H1 (cell line): ENCODE measurements at regions not wholly inside any gene's neighbourhood (a gene's known extent, or its start where the extent isn't known, plus 50 kb on each side); places are given as distances from the start of the nearest gene placed in this dataset.

ENCODE experiments used
- CTCF ChIA-PET: fragments of 300-600 bp; sonication (Branson Sonifier 250); formaldehyde crosslinking; loops from one replicate; lab custom pipeline; 2021; ENCODE audit not compliant: partially characterized antibody; lab: Charles Lee
- POLR2A ChIA-PET: fragments of 300-600 bp; sonication (Branson Sonifier 250); formaldehyde crosslinking; loops from one replicate; lab custom pipeline; 2021; ENCODE audit warnings: inconsistent platforms; ENCODE audit not compliant: partially characterized antibody; lab: Charles Lee
- DNase-seq, 2 experiments: peaks; one replicate each; pipeline versions ENCODE4 v3.0.0 to v3.0.0-alpha.2; 2010 to 2022; ENCODE audit warnings: low spot score in 2 of 2, low read depth in 1 of 2, mixed read lengths in 1 of 2
- FAIRE-seq: peaks from 2 replicates; lab custom pipeline; 2011; peaks lifted over from hg19 to GRCh38; lab: Jason Lieb, UNC
- H2AFZ ChIP-seq: 2 replicates; pipeline ENCODE4 v1.8.1; 2012; ENCODE audit warnings: low read length, inconsistent platforms
- H2AK5ac ChIP-seq: 2 replicates; pipeline ENCODE4 v1.6.1; 2013; ENCODE audit warnings: low read depth, low read length
- H2BK120ac ChIP-seq: replicated peaks from 2 replicates; pipeline ENCODE3; 2013; ENCODE audit warnings: low read depth, low read length, inconsistent platforms
- H2BK12ac ChIP-seq: 2 replicates; pipeline ENCODE4 v1.6.1; 2013; ENCODE audit warnings: low read depth, low read length
- H2BK15ac ChIP-seq: 2 replicates; pipeline ENCODE4 v1.6.1; 2013; ENCODE audit warnings: low read length
- H2BK20ac ChIP-seq: 2 replicates; pipeline ENCODE4 v1.6.1; 2013; ENCODE audit warnings: low read length
- H2BK5ac ChIP-seq: 2 replicates; pipeline ENCODE4 v1.6.1; 2013; ENCODE audit warnings: low read depth, low read length
- H3K14ac ChIP-seq: 2 replicates; pipeline ENCODE4 v1.6.1; 2013; ENCODE audit warnings: inconsistent platforms; ENCODE audit not compliant: insufficient read length
- H3K18ac ChIP-seq: 2 replicates; pipeline ENCODE4 v1.6.1; 2013; ENCODE audit warnings: low read length; ENCODE audit errors: extremely low read depth
- H3K23ac ChIP-seq: 2 replicates; pipeline ENCODE4 v1.6.1; 2013; ENCODE audit warnings: inconsistent platforms; ENCODE audit not compliant: insufficient read length
- H3K23me2 ChIP-seq: 2 replicates; pipeline ENCODE4 v1.6.1; 2013; ENCODE audit warnings: low read depth, low read length
- H3K27ac ChIP-seq: 2 replicates; pipeline ENCODE4 v1.6.1; 2011; ENCODE audit warnings: low read depth, low read length, inconsistent platforms
- H3K27me3 ChIP-seq, 4 experiments: replicated peaks in 1 of 4; 1 replicate in 1 of 4; 2 replicates in 3 of 4; pipeline versions ENCODE4 v1.6.1 to v1.8.1; 2011 to 2013; ENCODE audit warnings: low read length in 3 of 4, mild to moderate bottlenecking in 3 of 4, inconsistent platforms in 2 of 4, mixed read lengths in 2 of 4, moderate library complexity in 1 of 4; ENCODE audit not compliant: control insufficient read depth in 3 of 4, insufficient read depth in 3 of 4; ENCODE audit errors: extremely low read depth in 1 of 4
- H3K36me3 ChIP-seq, 4 experiments: 2 replicates each; pipeline versions ENCODE4 v1.6.1 to v1.8.1; 2011 to 2013; ENCODE audit warnings: mild to moderate bottlenecking in 4 of 4, low read length in 3 of 4, moderate library complexity in 2 of 4, control low read depth in 1 of 4, inconsistent platforms in 1 of 4; ENCODE audit not compliant: insufficient read depth in 4 of 4, control insufficient read depth in 2 of 4
- H3K4ac ChIP-seq: replicated peaks from 2 replicates; pipeline ENCODE3; 2013; ENCODE audit warnings: low read length, low read depth, mixed read lengths, inconsistent platforms; ENCODE audit not compliant: insufficient read length
- H3K4me1 ChIP-seq, 4 experiments: replicated peaks in 1 of 4; 1 replicate in 1 of 4; 2 replicates in 3 of 4; pipeline versions ENCODE4 v1.6.1 to v1.8.1; 2011 to 2013; ENCODE audit warnings: low read length in 3 of 4, inconsistent platforms in 2 of 4, mixed read lengths in 1 of 4; ENCODE audit not compliant: insufficient read depth in 4 of 4, control insufficient read depth in 3 of 4
- H3K4me2 ChIP-seq, 2 experiments: 2 replicates each; pipeline versions ENCODE4 v1.6.1 to v1.8.1; 2011 to 2013; ENCODE audit warnings: low read depth in 2 of 2, low read length in 2 of 2, control low read depth in 1 of 2, inconsistent platforms in 1 of 2, mild to moderate bottlenecking in 1 of 2; ENCODE audit not compliant: insufficient read depth in 1 of 2
- H3K4me3 ChIP-seq, 4 experiments: fragments of 200-600, 300-600 bp in 1 of 4; sonication (generic), shearing (Covaris generic), sonication (Bioruptor Twin) in 1 of 4; 2 replicates each; pipeline versions ENCODE4 v1.5.1 to v1.8.1; 2011 to 2016; ENCODE audit warnings: low read length in 4 of 4, low read depth in 3 of 4, control low read depth in 2 of 4, inconsistent platforms in 2 of 4, mild to moderate bottlenecking in 2 of 4, mixed read lengths in 1 of 4, moderate library complexity in 1 of 4; ENCODE audit not compliant: insufficient read depth in 2 of 4; ENCODE audit errors: extremely low read depth in 1 of 4
- H3K56ac ChIP-seq: replicated peaks from 2 replicates; pipeline ENCODE3; 2013; ENCODE audit warnings: low read depth, mild to moderate bottlenecking, mixed read lengths, low read length, inconsistent platforms; ENCODE audit not compliant: insufficient read length
- H3K79me1 ChIP-seq: 2 replicates; pipeline ENCODE4 v1.6.1; 2013; ENCODE audit warnings: low read depth, low read length, control low read depth
- H3K79me2 ChIP-seq, 2 experiments: 2 replicates each; pipeline versions ENCODE4 v1.6.1 to v1.8.1; 2012 to 2013; ENCODE audit warnings: low read length in 2 of 2, mild to moderate bottlenecking in 2 of 2, inconsistent platforms in 1 of 2; ENCODE audit not compliant: insufficient read depth in 2 of 2, control insufficient read depth in 1 of 2
- H3K9ac ChIP-seq, 4 experiments: replicated peaks in 1 of 4; 1 replicate in 1 of 4; 2 replicates in 3 of 4; pipeline versions ENCODE4 v1.6.1 to v1.8.1; 2011 to 2013; ENCODE audit warnings: low read depth in 3 of 4, low read length in 3 of 4, control low read depth in 2 of 4, mild to moderate bottlenecking in 2 of 4, moderate library complexity in 2 of 4, inconsistent platforms in 1 of 4; ENCODE audit errors: extremely low read depth in 1 of 4
- H3K9me3 ChIP-seq, 2 experiments: 2 replicates each; pipeline versions ENCODE4 v1.6.1 to v1.8.1; 2012 to 2013; ENCODE audit warnings: mild to moderate bottlenecking in 2 of 2, moderate library complexity in 2 of 2, control low read depth in 1 of 2, inconsistent platforms in 1 of 2, low read depth in 1 of 2, low read length in 1 of 2, mixed read lengths in 1 of 2; ENCODE audit not compliant: insufficient read depth in 2 of 2
- H4K20me1 ChIP-seq, 2 experiments: replicated peaks in 1 of 2; 2 replicates each; pipeline versions ENCODE3 to v1.8.1; 2011 to 2013; ENCODE audit warnings: inconsistent platforms in 2 of 2, low read length in 2 of 2, mild to moderate bottlenecking in 1 of 2; ENCODE audit not compliant: insufficient read depth in 2 of 2, control insufficient read depth in 1 of 2
- H4K5ac ChIP-seq: 2 replicates; pipeline ENCODE4 v1.6.1; 2013; ENCODE audit warnings: low read length, low read depth, mixed read lengths, inconsistent platforms; ENCODE audit not compliant: insufficient read length
- H4K8ac ChIP-seq: 2 replicates; pipeline ENCODE4 v1.8.0; 2013; ENCODE audit warnings: mild to moderate bottlenecking, moderate library complexity, low read length, inconsistent platforms; ENCODE audit not compliant: insufficient read depth; ENCODE audit errors: extremely low read depth
- H4K91ac ChIP-seq: replicated peaks from 2 replicates; pipeline ENCODE3; 2013; ENCODE audit warnings: low read length, mixed read lengths, inconsistent platforms; ENCODE audit not compliant: insufficient read length
- ATF2 ChIP-seq: IDR thresholded peaks from 2 replicates; pipeline ENCODE4 v1.6.1; 2012; ENCODE audit warnings: low read length, inconsistent platforms
- BRCA1 ChIP-seq: IDR thresholded peaks from 2 replicates; pipeline ENCODE4 v1.6.1; 2012; ENCODE audit warnings: low read depth, low read length, improper control_type of control experiment
- CREB1 ChIP-seq: IDR thresholded peaks from 2 replicates; pipeline ENCODE4 v1.6.1; 2012; ENCODE audit warnings: inconsistent platforms
- HDAC6 ChIP-seq: IDR thresholded peaks from one replicate; pipeline ENCODE4 v1.7.1; 2012; ENCODE audit warnings: low read depth, mild to moderate bottlenecking, inconsistent platforms, low read length, moderate library complexity
- KDM5A ChIP-seq: fragments of 200-600 bp; IDR thresholded peaks from 2 replicates; pipeline ENCODE4 v1.7.1; 2012; ENCODE audit warnings: mild to moderate bottlenecking, low read length, inconsistent platforms, mixed read lengths
- SAP30 ChIP-seq: fragments of 300-600 bp; sonication (generic); IDR thresholded peaks from 2 replicates; pipeline ENCODE4 v1.7.1; 2012; ENCODE audit warnings: low read length, moderate library complexity, mild to moderate bottlenecking, inconsistent platforms; ENCODE audit not compliant: insufficient read depth, insufficient replicate concordance
- YY1 ChIP-seq: IDR thresholded peaks from 2 replicates; pipeline ENCODE4 v1.6.1; 2011; ENCODE audit warnings: low read depth, mild to moderate bottlenecking, low read length
- WGBS, 2 experiments: shearing (Covaris generic) in 1 of 2; methylation state at CpG; one replicate each; pipeline versions ENCODE4 v1.1.6 to v1.1.7; 2013 to 2015; ENCODE audit warnings: low lambda C conversion rate in 2 of 2, mixed read lengths in 2 of 2, inconsistent platforms in 1 of 2, low coverage in 1 of 2, missing lambda C conversion rate in 1 of 2; ENCODE audit not compliant: insufficient replicate concordance in 2 of 2, insufficient coverage in 1 of 2, insufficient read length in 1 of 2; ENCODE audit errors: extremely low coverage in 1 of 2, missing lambda C conversion rate in 1 of 2; 5-methylcytosine and 5-hydroxymethylcytosine counted together

DNA sequence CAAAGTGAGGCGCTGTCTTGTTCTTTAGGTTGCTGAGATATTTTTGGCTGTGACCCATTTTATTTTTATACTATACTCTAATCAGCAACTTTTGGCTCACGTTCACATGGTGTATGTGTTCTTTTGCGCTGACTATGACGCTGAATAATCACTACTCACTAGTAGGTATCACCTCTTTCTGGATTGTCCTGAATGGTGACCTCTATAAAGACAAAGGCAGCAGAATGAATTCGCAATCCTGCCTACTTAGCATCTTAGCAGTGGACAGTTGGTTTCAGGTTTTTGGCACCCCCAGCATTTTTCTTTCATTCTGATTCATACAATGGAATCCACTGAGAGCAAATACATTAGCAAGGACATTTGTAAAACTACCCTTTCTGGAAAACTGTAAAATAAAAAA, 351.3 kb downstream of the JRKL start:
- H3K79me1 ChIP-seq = no peaks in the 10 kb centered on the region
- no peak overlapping the region for H2AK5ac ChIP-seq
- H3K9me3 ChIP-seq = no peaks in the 10 kb centered on the region
- H4K5ac ChIP-seq = no peak overlapping the region
- ChIA-PET POLR2A (no interaction called here), CTCF (interaction anchor here (0.7 kb wide), 1 partner anchor 156 kb away, joined by 3 read pairs; no protein-coding TSS in a partner anchor)
- no peak for DNase-seq
- H3K27ac ChIP-seq = no peak overlapping the region
- H3K9ac ChIP-seq = no peak overlapping the region
- H3K4me3 ChIP-seq = no peak overlapping the region
- no peak overlapping the region for H3K14ac ChIP-seq
- WGBS, 2 experiments = 85% methylated on average over 5 of the region's 5 CpGs; no CpG with 5 or more reads in 1 of the 2 experiments
- H2BK12ac ChIP-seq = no peak overlapping the region
- H2BK120ac ChIP-seq = no peak overlapping the region
- no peaks in the 10 kb centered on the region for H3K4me1 ChIP-seq
- no peaks in the 10 kb centered on the region for H3K36me3 ChIP-seq
- no peak overlapping the region for H2BK15ac ChIP-seq
- no peaks in the 10 kb centered on the region for H4K20me1 ChIP-seq
- H2BK20ac ChIP-seq = no peak overlapping the region
- no peak overlapping the region for H3K23ac ChIP-seq
- H2AFZ ChIP-seq = no peak overlapping the region
- no peak overlapping the region for H3K56ac ChIP-seq
- H3K4me2 ChIP-seq = no peak overlapping the region
- no peak overlapping the region for H4K91ac ChIP-seq
- TF ChIP-seq KDM5A = no peak
- no peak for TF ChIP-seq YY1
- no peak for TF ChIP-seq ATF2
- no peak for TF ChIP-seq BRCA1
- no peak for TF ChIP-seq CREB1
- no peak for TF ChIP-seq SAP30
- no peak for TF ChIP-seq HDAC6
- no peaks in the 10 kb centered on the region for H3K23me2 ChIP-seq
- no peak for FAIRE-seq
- no peak overlapping the region for H3K4ac ChIP-seq
- no peaks in the 10 kb centered on the region for H3K27me3 ChIP-seq
- no peak overlapping the region for H3K18ac ChIP-seq
- no peak overlapping the region for H2BK5ac ChIP-seq
- no peaks in the 10 kb centered on the region for H3K79me2 ChIP-seq
- H4K8ac ChIP-seq = no peak overlapping the region
